ENCODE measurements at regions not wholly inside any gene's neighbourhood (a gene's known extent, or its start where the extent isn't known, plus 50 kb on each side); places are given as distances from the start of the nearest gene placed in this dataset.

- Histone ChIP-seq H3K4me3 (no peak overlapping the region), H3K79me2 (replicated peaks; ENCODE audit: insufficient read depth) (no peaks in the 10 kb centered on the region), H3K4me1 (ENCODE audit: insufficient read depth) (no peaks in the 10 kb centered on the region), H2AFZ (no peak overlapping the region), H4K20me1 (replicated peaks; ENCODE audit: insufficient read depth) (no peaks in the 10 kb centered on the region), H3K36me3 (ENCODE audit: insufficient read depth) (no peaks in the 10 kb centered on the region), H3K27me3 (ENCODE audit: insufficient read depth) (no peaks in the 10 kb centered on the region), H3K9me2 (ENCODE audit: insufficient read depth) (no peaks in the 10 kb centered on the region), H3F3A (replicated peaks; ENCODE audit: low read depth) (no peaks in the 10 kb centered on the region), H3K27ac (ENCODE audit: low read depth) (no peak overlapping the region), H3K4me2 (no peak overlapping the region)
- DNase-seq (ENCODE audit: low spot score), result no peak
- no peak overlapping the region for H3K4me3 Mint-ChIP-seq
- 0 out of 2 replicates have a peak overlapping the region, but pooled peaks have one; percentile 26 for H3K27ac Mint-ChIP-seq
- H3K27me3 Mint-ChIP-seq (ENCODE audit: insufficient read depth, low read depth, poor library complexity), result no peaks in the 10 kb centered on the region
- H3K9me3 Mint-ChIP-seq, result peaks cover 4% of the 10 kb centered on the region; the same call in 2 of the 3 replicates
- TF ChIP-seq POLR2AphosphoS5 (IDR thresholded peaks at IDR 0.05; ENCODE audit: low read depth), result no peak
- no peak for TF ChIP-seq JUNB (IDR thresholded peaks at IDR 0.05; ENCODE audit: unreplicated experiment)
- TF ChIP-seq, protein P1, sequence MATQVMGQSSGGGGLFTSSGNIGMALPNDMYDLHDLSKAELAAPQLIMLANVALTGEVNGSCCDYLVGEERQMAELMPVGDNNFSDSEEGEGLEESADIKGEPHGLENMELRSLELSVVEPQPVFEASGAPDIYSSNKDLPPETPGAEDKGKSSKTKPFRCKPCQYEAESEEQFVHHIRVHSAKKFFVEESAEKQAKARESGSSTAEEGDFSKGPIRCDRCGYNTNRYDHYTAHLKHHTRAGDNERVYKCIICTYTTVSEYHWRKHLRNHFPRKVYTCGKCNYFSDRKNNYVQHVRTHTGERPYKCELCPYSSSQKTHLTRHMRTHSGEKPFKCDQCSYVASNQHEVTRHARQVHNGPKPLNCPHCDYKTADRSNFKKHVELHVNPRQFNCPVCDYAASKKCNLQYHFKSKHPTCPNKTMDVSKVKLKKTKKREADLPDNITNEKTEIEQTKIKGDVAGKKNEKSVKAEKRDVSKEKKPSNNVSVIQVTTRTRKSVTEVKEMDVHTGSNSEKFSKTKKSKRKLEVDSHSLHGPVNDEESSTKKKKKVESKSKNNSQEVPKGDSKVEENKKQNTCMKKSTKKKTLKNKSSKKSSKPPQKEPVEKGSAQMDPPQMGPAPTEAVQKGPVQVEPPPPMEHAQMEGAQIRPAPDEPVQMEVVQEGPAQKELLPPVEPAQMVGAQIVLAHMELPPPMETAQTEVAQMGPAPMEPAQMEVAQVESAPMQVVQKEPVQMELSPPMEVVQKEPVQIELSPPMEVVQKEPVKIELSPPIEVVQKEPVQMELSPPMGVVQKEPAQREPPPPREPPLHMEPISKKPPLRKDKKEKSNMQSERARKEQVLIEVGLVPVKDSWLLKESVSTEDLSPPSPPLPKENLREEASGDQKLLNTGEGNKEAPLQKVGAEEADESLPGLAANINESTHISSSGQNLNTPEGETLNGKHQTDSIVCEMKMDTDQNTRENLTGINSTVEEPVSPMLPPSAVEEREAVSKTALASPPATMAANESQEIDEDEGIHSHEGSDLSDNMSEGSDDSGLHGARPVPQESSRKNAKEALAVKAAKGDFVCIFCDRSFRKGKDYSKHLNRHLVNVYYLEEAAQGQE (IDR thresholded peaks at IDR 0.05; ENCODE audit: unreplicated experiment), result no peak
- TF ChIP-seq ETS1 (IDR thresholded peaks at IDR 0.05), result no peak
- TF ChIP-seq ZNF114 (CRISPR knock-in tag; IDR thresholded peaks at IDR 0.05), result no peak
- TF ChIP-seq CREB1 (CRISPR knock-in tag; IDR thresholded peaks at IDR 0.05; ENCODE audit: low read depth), result no peak
- TF ChIP-seq STAT1 (IDR thresholded peaks at IDR 0.05; ENCODE audit: unreplicated experiment), result no peak
- no peak for TF ChIP-seq NANOG (IDR thresholded peaks at IDR 0.05; ENCODE audit: borderline replicate concordance)
- TF ChIP-seq CTCF (conservative IDR thresholded peaks at IDR 0.05; ENCODE audit: low read depth in 2 of 2), result no peak
- no peak for TF ChIP-seq ZNF331 (CRISPR knock-in tag; IDR thresholded peaks at IDR 0.05; ENCODE audit: low read depth)
- TF ChIP-seq ZNF462 (CRISPR knock-in tag; IDR thresholded peaks at IDR 0.05), result no peak
- TF ChIP-seq EZH2 (IDR thresholded peaks at IDR 0.05; ENCODE audit: low read depth, unreplicated experiment), result no peak
- TF ChIP-seq EZH2phosphoT487 (IDR thresholded peaks at IDR 0.05; ENCODE audit: unreplicated experiment), result no peak
- H3K4me1 Mint-ChIP-seq, result peaks cover 3% of the 10 kb centered on the region; the same call in 2 of the 3 replicates
- H3K36me3 Mint-ChIP-seq (ENCODE audit: low read depth), result no peaks in the 10 kb centered on the region
- ATAC-seq, result no peak
Observed at GRCh38 chr10:60643874-60644273, 134.4 kb upstream of the CDK1 start.

Measured in GM23338 (cell line).